ENCODE measurements at regions not wholly inside any gene's neighbourhood (a gene's known extent, or its start where the extent isn't known, plus 50 kb on each side); places are given as distances from the start of the nearest gene placed in this dataset.

GRCh38 chr2:18503376-18504228 is 56.9 kb downstream of the RDH14 start:
- DNase-seq (ENCODE audit: low spot score): no peak

GRCh38 chr2:18502142-18502541 is 58.3 kb downstream of the RDH14 start:
- DNase-seq (ENCODE audit: low spot score): no peak

GRCh38 chr2:18501729-18502128 is 58.7 kb downstream of the RDH14 start:
- DNase-seq (ENCODE audit: low spot score): no peak

- DNase-seq (ENCODE audit: low spot score): no peak
Measured at GRCh38 chr2:18501156-18501555, 59.3 kb downstream of the RDH14 start.

- DNase-seq (ENCODE audit: low spot score): no peak
Measured at GRCh38 chr2:18500333-18500732, 60.1 kb downstream of the RDH14 start.

- DNase-seq (ENCODE audit: low spot score): no peak
Measured at GRCh38 chr2:18498531-18498930, 61.9 kb downstream of the RDH14 start.

GRCh38 chr2:18496516-18496915 is 63.9 kb downstream of the RDH14 start:
- no peak for DNase-seq (ENCODE audit: low spot score)

- no peak for DNase-seq (ENCODE audit: low spot score)
Measured at GRCh38 chr2:18495058-18495457, 65.4 kb downstream of the RDH14 start.

GRCh38 chr2:18492721-18493120 is 67.7 kb downstream of the RDH14 start:
- no peak for DNase-seq (ENCODE audit: low spot score)

- DNase-seq (ENCODE audit: low spot score): no peak
Measured at GRCh38 chr2:18491577-18491976, 68.9 kb downstream of the RDH14 start.

GRCh38 chr2:18490901-18491300 is 69.6 kb downstream of the RDH14 start:
- DNase-seq (ENCODE audit: low spot score): no peak

- no peak for DNase-seq (ENCODE audit: low spot score)
Measured at GRCh38 chr2:18487106-18487913, 73.1 kb downstream of the RDH14 start.

GRCh38 chr2:18484625-18485024 is 75.8 kb downstream of the RDH14 start:
- DNase-seq (ENCODE audit: low spot score): no peak

GRCh38 chr2:18483896-18484295 is 76.6 kb downstream of the RDH14 start:
- no peak for DNase-seq (ENCODE audit: low spot score)

GRCh38 chr2:18482666-18483065 is 77.8 kb downstream of the RDH14 start:
- no peak for DNase-seq (ENCODE audit: low spot score)

GRCh38 chr2:18479947-18480369 is 80.5 kb downstream of the RDH14 start:
- no peak for DNase-seq (ENCODE audit: low spot score)

- no peak for DNase-seq (ENCODE audit: low spot score)
Measured at GRCh38 chr2:18477293-18477692, 83.2 kb downstream of the RDH14 start.

GRCh38 chr2:18476484-18476883 is 84.0 kb downstream of the RDH14 start:
- no peak for DNase-seq (ENCODE audit: low spot score)

- DNase-seq (ENCODE audit: low spot score): no peak
Measured at GRCh38 chr2:18475884-18476283, 84.6 kb downstream of the RDH14 start.

GRCh38 chr2:18474700-18475099 is 85.8 kb downstream of the RDH14 start:
- DNase-seq (ENCODE audit: low spot score): no peak

GRCh38 chr2:18473241-18474181 is 86.9 kb downstream of the RDH14 start:
- DNase-seq (ENCODE audit: low spot score): no peak

- no peak for DNase-seq (ENCODE audit: low spot score)
Measured at GRCh38 chr2:18467749-18468360, 92.6 kb downstream of the RDH14 start.
